ENCODE measurements at regions not wholly inside any gene's neighbourhood (a gene's known extent, or its start where the extent isn't known, plus 50 kb on each side); places are given as distances from the start of the nearest gene placed in this dataset.

- H3K27ac ChIP-seq: no peak overlapping the region
- TF ChIP-seq, protein P1, sequence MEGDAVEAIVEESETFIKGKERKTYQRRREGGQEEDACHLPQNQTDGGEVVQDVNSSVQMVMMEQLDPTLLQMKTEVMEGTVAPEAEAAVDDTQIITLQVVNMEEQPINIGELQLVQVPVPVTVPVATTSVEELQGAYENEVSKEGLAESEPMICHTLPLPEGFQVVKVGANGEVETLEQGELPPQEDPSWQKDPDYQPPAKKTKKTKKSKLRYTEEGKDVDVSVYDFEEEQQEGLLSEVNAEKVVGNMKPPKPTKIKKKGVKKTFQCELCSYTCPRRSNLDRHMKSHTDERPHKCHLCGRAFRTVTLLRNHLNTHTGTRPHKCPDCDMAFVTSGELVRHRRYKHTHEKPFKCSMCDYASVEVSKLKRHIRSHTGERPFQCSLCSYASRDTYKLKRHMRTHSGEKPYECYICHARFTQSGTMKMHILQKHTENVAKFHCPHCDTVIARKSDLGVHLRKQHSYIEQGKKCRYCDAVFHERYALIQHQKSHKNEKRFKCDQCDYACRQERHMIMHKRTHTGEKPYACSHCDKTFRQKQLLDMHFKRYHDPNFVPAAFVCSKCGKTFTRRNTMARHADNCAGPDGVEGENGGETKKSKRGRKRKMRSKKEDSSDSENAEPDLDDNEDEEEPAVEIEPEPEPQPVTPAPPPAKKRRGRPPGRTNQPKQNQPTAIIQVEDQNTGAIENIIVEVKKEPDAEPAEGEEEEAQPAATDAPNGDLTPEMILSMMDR (conservative IDR thresholded peaks at IDR 0.05): no peak
- no peak for TF ChIP-seq ZFX (IDR thresholded peaks at IDR 0.05)
Observed at GRCh38 chr18:64592246-64592645, 443.4 kb upstream of the LINC00305 start.

DNA sequence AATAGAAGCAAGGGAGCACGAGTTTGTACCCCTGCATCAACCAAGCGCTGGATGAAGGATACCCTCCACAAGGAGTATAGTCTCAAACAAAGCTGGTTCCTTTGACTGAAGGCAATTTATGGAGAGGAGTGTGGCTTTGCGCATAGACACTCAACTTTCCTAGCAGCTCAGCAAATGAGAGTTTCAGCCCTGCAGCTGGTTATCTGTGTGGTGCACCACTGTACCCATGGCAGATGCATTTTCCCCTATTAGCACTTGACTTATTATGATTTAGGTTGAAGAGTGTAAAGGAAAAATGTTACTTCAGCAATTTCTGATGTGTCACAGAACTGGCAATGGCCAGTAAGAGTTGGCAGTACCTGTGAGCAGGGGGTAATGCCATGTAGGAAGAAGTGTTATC, 440.1 kb upstream of the LINC00305 start:
- TF ChIP-seq, protein P1 (conservative IDR thresholded peaks at IDR 0.05): no peak
- no peak for TF ChIP-seq ZFX (IDR thresholded peaks at IDR 0.05)
- H3K27ac ChIP-seq: no peak overlapping the region

- H3K27ac ChIP-seq: no peak overlapping the region
- no peak for TF ChIP-seq ZFX (IDR thresholded peaks at IDR 0.05)
- TF ChIP-seq, protein P1 (conservative IDR thresholded peaks at IDR 0.05): no peak
Observed at GRCh38 chr18:64566456-64566855, 417.6 kb upstream of the LINC00305 start.

GRCh38 chr18:64562651-64563050, 413.8 kb upstream of the LINC00305 start:
- TF ChIP-seq ZFX (IDR thresholded peaks at IDR 0.05): no peak
- TF ChIP-seq, protein P1 (conservative IDR thresholded peaks at IDR 0.05): no peak
- H3K27ac ChIP-seq: no peak overlapping the region

GRCh38 chr18:64546451-64546850, 397.6 kb upstream of the LINC00305 start:
- H3K27ac ChIP-seq: no peak overlapping the region
- TF ChIP-seq, protein P1 (conservative IDR thresholded peaks at IDR 0.05): no peak
- TF ChIP-seq ZFX (IDR thresholded peaks at IDR 0.05): no peak

- H3K27ac ChIP-seq: no peak overlapping the region
- TF ChIP-seq ZFX (IDR thresholded peaks at IDR 0.05): no peak
- TF ChIP-seq, protein P1 (conservative IDR thresholded peaks at IDR 0.05): no peak
Observed at GRCh38 chr18:64539847-64540246, 391.0 kb upstream of the LINC00305 start.

DNA sequence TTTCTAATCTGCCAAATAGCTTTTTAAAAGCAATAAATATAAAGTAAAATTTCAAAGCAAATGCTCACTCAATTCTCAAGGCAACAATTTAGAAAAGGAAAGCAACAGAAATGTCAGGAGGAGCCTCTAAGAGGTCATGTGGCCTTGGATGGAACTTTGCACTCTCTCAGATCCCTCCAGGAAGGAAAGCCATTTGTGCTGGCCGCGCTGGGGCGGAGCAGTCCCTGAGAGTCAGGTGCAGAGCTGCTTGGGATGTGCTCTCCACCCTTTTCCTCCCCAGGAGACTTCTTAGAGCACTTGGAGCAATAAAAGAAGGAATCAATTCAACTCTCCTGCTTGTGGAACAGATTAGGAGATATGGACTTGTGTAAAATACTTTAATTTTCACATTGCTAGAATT, 379.8 kb upstream of the LINC00305 start:
- no peak overlapping the region for H3K27ac ChIP-seq
- no peak for TF ChIP-seq ZFX (IDR thresholded peaks at IDR 0.05)
- TF ChIP-seq, protein P1 (conservative IDR thresholded peaks at IDR 0.05): no peak
